Astrocyte of the cerebellum (primary cell): ENCODE measurements at regions not wholly inside any gene's neighbourhood (a gene's known extent, or its start where the extent isn't known, plus 50 kb on each side); places are given as distances from the start of the nearest gene placed in this dataset.

Experiments
- DNase-seq: peaks from one replicate; pipeline ENCODE4 v3.0.0-alpha.2; 2011; ENCODE audit warnings: low read depth
- H3K4me3 ChIP-seq: 2 replicates; pipeline ENCODE4 v1.5.1; 2011; ENCODE audit warnings: mild to moderate bottlenecking, low read depth, low read length, moderate library complexity
- in situ Hi-C: cut with HindIII; loops from 2 replicates; pipeline ENCODE4 v1.10.0; 2017; ENCODE audit warnings: low sequenced_read_pairs
- TF ChIP-seq, protein P1 (sequence below): IDR thresholded peaks from 2 replicates; pipeline ENCODE4 v1.5.1; 2012; ENCODE audit warnings: low read length, low read depth, moderate library complexity, mild to moderate bottlenecking; ENCODE audit errors: missing control alignments

DNA sequence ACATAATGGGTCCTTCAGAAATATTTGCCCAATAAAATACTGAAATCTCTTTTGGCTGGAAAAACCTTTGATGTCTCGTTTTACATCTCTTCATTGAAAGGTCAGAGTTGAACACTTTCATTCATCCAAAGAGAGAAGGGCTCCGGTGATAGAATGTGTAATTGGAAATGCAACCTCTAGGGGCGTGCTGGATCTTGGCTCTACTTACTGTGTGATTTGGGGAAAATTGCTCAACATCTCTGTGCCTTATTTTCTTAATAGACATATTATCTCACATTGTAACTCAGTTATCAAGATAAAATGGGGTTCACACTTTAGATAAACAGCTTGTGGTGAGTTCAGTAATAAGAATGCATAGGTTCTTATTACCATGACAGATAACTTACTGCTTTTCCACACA lies 1444.1 kb downstream of the SLITRK5 start:
- no peak overlapping the region for H3K4me3 ChIP-seq
- DNase-seq: no peak
- in situ Hi-C loops: no loop called here
- TF ChIP-seq, protein P1, sequence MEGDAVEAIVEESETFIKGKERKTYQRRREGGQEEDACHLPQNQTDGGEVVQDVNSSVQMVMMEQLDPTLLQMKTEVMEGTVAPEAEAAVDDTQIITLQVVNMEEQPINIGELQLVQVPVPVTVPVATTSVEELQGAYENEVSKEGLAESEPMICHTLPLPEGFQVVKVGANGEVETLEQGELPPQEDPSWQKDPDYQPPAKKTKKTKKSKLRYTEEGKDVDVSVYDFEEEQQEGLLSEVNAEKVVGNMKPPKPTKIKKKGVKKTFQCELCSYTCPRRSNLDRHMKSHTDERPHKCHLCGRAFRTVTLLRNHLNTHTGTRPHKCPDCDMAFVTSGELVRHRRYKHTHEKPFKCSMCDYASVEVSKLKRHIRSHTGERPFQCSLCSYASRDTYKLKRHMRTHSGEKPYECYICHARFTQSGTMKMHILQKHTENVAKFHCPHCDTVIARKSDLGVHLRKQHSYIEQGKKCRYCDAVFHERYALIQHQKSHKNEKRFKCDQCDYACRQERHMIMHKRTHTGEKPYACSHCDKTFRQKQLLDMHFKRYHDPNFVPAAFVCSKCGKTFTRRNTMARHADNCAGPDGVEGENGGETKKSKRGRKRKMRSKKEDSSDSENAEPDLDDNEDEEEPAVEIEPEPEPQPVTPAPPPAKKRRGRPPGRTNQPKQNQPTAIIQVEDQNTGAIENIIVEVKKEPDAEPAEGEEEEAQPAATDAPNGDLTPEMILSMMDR: no peak

DNA sequence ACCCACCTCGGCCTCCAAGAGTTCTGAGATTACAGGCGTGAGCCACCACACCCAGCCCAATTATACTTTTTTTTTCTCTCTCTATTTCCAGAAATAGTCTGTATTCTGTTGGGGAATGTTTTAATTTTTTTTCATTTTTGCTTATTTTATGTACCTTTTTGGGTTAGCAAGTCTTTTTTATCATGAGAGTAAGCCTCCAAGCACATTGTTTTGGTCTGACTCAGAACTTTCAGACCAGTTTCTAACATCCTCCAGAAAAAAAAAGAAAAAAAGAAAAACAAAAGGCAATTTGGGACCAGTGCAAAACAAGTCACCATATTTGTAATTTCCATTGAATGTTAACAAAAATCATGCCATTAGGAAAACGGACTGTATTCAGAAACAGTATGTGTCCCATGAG lies 1465.5 kb downstream of the SLITRK5 start:
- no peak overlapping the region for H3K4me3 ChIP-seq
- TF ChIP-seq, protein P1: no peak
- in situ Hi-C loops: no loop called here
- no peak for DNase-seq

DNA sequence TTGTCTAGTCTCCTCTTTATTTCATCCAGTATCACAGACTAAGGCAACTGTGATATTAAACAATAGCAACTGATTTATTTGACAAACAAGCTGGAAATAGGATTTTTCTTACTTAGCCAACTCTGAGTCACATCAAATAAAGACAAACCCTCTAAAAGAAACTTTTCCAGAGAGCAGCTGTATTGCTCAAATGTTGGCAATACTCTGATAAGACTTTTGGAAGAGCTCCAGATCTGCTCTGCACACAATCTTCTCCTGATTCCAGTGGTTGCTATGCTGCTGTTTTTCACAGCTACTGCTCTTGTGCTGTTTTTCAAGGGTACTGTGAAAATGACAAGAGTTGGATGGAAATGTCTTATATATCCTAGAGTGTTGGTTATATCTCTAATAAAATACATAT lies 1479.2 kb downstream of the SLITRK5 start:
- TF ChIP-seq, protein P1: no peak
- DNase-seq: peak; percentile 13
- in situ Hi-C loops: no loop called here

DNA sequence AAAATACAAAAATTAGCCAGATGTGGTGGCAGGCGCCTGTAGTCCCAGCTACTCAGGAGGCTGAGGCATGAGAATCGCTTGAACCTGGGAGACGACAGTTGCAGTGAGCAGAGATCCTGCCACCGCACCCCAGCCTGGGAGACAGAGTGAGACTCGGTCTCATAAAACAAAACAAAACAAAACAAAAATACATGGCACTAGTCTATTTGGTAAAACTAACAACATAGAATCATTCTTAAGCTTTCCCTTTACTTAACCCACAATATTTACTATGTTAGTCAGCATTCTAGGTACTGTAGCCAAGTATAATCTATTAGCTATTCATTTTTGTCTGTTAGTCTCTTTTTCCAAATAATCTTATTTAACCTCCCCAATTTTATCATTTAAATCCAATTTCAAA lies 1482.8 kb downstream of the SLITRK5 start:
- no peak for DNase-seq
- in situ Hi-C loops: no loop called here
- no peak overlapping the region for H3K4me3 ChIP-seq
- TF ChIP-seq, protein P1: no peak

More for the DNA sequence above, 1479.2 kb downstream of the SLITRK5 start:
- H3K4me3 ChIP-seq: no peak overlapping the region

DNA sequence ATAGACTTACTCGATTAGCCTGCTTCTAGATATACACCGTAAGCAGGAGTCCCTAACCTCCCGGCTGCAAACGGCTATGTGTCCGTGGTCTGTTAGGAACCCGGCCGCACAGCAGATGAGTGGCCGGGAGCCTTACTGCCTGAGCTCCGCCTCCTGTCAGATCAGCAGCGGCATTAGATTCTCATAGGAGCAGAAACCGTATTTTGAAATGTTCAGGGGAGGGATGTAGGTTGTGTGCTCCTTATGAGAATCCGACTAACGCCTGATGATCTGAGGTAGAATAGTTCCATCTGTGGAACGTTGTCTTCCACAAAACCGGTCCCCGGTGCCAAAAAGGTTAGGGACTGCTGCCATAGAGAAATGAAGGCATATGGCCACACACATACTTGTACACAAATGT lies 1491.9 kb downstream of the SLITRK5 start:
- TF ChIP-seq, protein P1: no peak
- DNase-seq: no peak
- H3K4me3 ChIP-seq: no peak overlapping the region
- in situ Hi-C loops: no loop called here

DNA sequence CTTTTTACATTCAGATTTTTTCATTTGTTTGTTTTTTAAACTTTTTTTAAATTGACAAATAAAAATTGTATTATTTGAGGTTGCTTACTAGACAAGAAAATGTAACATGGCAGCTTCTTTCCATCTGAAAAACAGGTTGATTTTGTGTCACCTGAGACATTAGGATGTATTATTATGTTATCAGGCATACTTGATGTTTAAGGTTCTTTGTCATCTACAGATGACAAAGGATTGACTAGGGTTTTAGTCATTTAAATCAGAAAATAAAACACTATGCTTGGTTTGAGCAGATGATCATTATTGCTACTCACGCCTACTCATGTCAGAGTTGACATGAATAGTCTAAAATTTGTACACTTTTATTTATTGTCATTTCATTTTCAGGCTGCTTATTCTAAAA lies 1494.5 kb downstream of the SLITRK5 start:
- H3K4me3 ChIP-seq: no peak overlapping the region
- TF ChIP-seq, protein P1: no peak
- in situ Hi-C loops: no loop called here
- DNase-seq: no peak

DNA sequence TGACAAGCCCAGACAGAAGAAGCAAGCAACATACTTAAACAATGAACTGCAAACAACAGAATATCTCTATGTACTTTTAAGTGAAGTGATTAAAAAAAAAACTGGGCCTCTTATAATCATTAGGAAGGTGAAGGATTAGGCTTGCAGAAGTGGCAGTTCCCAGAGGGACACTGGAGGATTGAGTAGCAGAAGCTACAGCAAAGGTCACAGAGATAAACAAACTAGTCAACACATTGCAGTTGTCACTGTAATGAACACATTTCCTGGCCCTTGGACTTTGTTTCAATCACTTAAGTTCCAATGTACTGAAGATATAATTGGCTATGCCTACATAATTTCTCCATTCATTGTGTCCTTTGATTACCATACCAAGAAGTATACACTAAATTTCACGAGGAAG lies 1498.8 kb downstream of the SLITRK5 start:
- no peak for DNase-seq
- TF ChIP-seq, protein P1: no peak
- no peak overlapping the region for H3K4me3 ChIP-seq
- in situ Hi-C loops: no loop called here
